ENCODE measurements at regions not wholly inside any gene's neighbourhood (a gene's known extent, or its start where the extent isn't known, plus 50 kb on each side); places are given as distances from the start of the nearest gene placed in this dataset.

DNA sequence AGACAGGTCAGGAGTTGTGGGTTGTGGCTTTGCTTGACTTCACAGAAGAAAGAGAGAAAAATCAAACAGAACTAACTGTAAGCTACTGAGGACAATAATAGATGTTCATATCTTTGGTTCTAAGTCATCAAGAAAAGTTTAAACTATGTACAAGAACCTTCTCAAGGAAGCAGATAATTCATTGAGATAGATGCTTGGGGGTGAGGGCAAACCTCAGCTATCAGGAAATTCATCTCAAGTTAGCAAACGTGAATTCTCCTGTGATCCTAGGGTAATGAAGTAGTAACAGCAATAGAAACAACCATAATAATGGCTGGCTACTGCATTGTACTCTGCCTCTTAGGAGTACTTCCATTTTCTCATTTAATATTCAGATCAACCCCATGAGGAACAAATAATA lies 506.2 kb downstream of the PLPP3 start:
- TF ChIP-seq POLR2A (IDR thresholded peaks at IDR 0.05; ENCODE audit: low read length) = no peak
- no peak for TF ChIP-seq MAFK (IDR thresholded peaks at IDR 0.05; ENCODE audit: partially characterized antibody)
- TF ChIP-seq, protein P1, sequence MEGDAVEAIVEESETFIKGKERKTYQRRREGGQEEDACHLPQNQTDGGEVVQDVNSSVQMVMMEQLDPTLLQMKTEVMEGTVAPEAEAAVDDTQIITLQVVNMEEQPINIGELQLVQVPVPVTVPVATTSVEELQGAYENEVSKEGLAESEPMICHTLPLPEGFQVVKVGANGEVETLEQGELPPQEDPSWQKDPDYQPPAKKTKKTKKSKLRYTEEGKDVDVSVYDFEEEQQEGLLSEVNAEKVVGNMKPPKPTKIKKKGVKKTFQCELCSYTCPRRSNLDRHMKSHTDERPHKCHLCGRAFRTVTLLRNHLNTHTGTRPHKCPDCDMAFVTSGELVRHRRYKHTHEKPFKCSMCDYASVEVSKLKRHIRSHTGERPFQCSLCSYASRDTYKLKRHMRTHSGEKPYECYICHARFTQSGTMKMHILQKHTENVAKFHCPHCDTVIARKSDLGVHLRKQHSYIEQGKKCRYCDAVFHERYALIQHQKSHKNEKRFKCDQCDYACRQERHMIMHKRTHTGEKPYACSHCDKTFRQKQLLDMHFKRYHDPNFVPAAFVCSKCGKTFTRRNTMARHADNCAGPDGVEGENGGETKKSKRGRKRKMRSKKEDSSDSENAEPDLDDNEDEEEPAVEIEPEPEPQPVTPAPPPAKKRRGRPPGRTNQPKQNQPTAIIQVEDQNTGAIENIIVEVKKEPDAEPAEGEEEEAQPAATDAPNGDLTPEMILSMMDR (IDR thresholded peaks at IDR 0.05) = no peak
- TF ChIP-seq, protein P2, sequence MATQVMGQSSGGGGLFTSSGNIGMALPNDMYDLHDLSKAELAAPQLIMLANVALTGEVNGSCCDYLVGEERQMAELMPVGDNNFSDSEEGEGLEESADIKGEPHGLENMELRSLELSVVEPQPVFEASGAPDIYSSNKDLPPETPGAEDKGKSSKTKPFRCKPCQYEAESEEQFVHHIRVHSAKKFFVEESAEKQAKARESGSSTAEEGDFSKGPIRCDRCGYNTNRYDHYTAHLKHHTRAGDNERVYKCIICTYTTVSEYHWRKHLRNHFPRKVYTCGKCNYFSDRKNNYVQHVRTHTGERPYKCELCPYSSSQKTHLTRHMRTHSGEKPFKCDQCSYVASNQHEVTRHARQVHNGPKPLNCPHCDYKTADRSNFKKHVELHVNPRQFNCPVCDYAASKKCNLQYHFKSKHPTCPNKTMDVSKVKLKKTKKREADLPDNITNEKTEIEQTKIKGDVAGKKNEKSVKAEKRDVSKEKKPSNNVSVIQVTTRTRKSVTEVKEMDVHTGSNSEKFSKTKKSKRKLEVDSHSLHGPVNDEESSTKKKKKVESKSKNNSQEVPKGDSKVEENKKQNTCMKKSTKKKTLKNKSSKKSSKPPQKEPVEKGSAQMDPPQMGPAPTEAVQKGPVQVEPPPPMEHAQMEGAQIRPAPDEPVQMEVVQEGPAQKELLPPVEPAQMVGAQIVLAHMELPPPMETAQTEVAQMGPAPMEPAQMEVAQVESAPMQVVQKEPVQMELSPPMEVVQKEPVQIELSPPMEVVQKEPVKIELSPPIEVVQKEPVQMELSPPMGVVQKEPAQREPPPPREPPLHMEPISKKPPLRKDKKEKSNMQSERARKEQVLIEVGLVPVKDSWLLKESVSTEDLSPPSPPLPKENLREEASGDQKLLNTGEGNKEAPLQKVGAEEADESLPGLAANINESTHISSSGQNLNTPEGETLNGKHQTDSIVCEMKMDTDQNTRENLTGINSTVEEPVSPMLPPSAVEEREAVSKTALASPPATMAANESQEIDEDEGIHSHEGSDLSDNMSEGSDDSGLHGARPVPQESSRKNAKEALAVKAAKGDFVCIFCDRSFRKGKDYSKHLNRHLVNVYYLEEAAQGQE (IDR thresholded peaks at IDR 0.05) = no peak
- no peak for TF ChIP-seq BHLHE40 (IDR thresholded peaks at IDR 0.05; ENCODE audit: low read depth, low read length)
- no peak for TF ChIP-seq CEBPB (IDR thresholded peaks at IDR 0.05)
- no peak for TF ChIP-seq POLR2AphosphoS2 (conservative IDR thresholded peaks at IDR 0.05; ENCODE audit: low read length)
- TF ChIP-seq, protein P3, sequence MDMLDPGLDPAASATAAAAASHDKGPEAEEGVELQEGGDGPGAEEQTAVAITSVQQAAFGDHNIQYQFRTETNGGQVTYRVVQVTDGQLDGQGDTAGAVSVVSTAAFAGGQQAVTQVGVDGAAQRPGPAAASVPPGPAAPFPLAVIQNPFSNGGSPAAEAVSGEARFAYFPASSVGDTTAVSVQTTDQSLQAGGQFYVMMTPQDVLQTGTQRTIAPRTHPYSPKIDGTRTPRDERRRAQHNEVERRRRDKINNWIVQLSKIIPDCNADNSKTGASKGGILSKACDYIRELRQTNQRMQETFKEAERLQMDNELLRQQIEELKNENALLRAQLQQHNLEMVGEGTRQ (IDR thresholded peaks at IDR 0.05) = no peak
- TF ChIP-seq JUNB (IDR thresholded peaks at IDR 0.05) = no peak
- TF ChIP-seq NFE2L2 (conservative IDR thresholded peaks at IDR 0.05; ENCODE audit: low read length) = no peak
